Nephron progenitor cell (in vitro differentiated cells): ENCODE measurements at regions not wholly inside any gene's neighbourhood (a gene's known extent, or its start where the extent isn't known, plus 50 kb on each side); places are given as distances from the start of the nearest gene placed in this dataset.

Source experiments
- DNase-seq: peaks from one replicate; pipeline ENCODE4 v3.0.0; 2021
- H3K27ac Mint-ChIP-seq: 2 replicates; pipeline ENCODE4 v1.8.0; 2021; ENCODE audit warnings: mild to moderate bottlenecking, moderate library complexity, mixed read lengths
- H3K27me3 Mint-ChIP-seq: 2 replicates; pipeline ENCODE4 v1.8.0; 2021; ENCODE audit warnings: mild to moderate bottlenecking, low read depth, mixed read lengths; ENCODE audit not compliant: poor library complexity
- H3K36me3 Mint-ChIP-seq: 2 replicates; pipeline ENCODE4 v1.8.0; 2021; ENCODE audit warnings: low read depth, mixed read lengths
- H3K4me1 Mint-ChIP-seq: 2 replicates; pipeline ENCODE4 v1.8.0; 2021; ENCODE audit warnings: mixed read lengths
- H3K4me3 Mint-ChIP-seq: 2 replicates; pipeline ENCODE4 v1.8.0; 2021; ENCODE audit warnings: mild to moderate bottlenecking, moderate library complexity, mixed read lengths
- H3K9me3 Mint-ChIP-seq: 2 replicates; pipeline ENCODE4 v1.8.0; 2021; ENCODE audit warnings: mild to moderate bottlenecking, moderate library complexity, mixed read lengths
- CTCF ChIP-seq: fragments of 200-600 bp; sonication (generic); IDR thresholded peaks from 2 replicates; pipeline ENCODE4 v1.5.0; 2021; ENCODE audit warnings: antibody characterized with exemption

- H3K4me3 Mint-ChIP-seq: no peak overlapping the region
- DNase-seq: no peak
- H3K27me3 Mint-ChIP-seq: peaks cover 14% of the 10 kb centered on the region
- peaks cover 19% of the 10 kb centered on the region for H3K4me1 Mint-ChIP-seq
- peaks cover 56% of the 10 kb centered on the region for H3K9me3 Mint-ChIP-seq
- no peak overlapping the region for H3K27ac Mint-ChIP-seq
- H3K36me3 Mint-ChIP-seq: peaks cover 9% of the 10 kb centered on the region
- no peak for TF ChIP-seq CTCF
Observed at GRCh38 chr12:130286741-130287440, 50.8 kb upstream of the PIWIL1 start.
